Astrocyte of the cerebellum (primary cell): ENCODE measurements at regions not wholly inside any gene's neighbourhood (a gene's known extent, or its start where the extent isn't known, plus 50 kb on each side); places are given as distances from the start of the nearest gene placed in this dataset.

Experiments
- DNase-seq: peaks from one replicate; pipeline ENCODE4 v3.0.0-alpha.2; 2011; ENCODE audit warnings: low read depth
- H3K4me3 ChIP-seq: 2 replicates; pipeline ENCODE4 v1.5.1; 2011; ENCODE audit warnings: mild to moderate bottlenecking, low read depth, low read length, moderate library complexity
- in situ Hi-C: cut with HindIII; loops from 2 replicates; pipeline ENCODE4 v1.10.0; 2017; ENCODE audit warnings: low sequenced_read_pairs
- TF ChIP-seq, protein P1 (sequence below): IDR thresholded peaks from 2 replicates; pipeline ENCODE4 v1.5.1; 2012; ENCODE audit warnings: low read length, low read depth, moderate library complexity, mild to moderate bottlenecking; ENCODE audit errors: missing control alignments

DNA sequence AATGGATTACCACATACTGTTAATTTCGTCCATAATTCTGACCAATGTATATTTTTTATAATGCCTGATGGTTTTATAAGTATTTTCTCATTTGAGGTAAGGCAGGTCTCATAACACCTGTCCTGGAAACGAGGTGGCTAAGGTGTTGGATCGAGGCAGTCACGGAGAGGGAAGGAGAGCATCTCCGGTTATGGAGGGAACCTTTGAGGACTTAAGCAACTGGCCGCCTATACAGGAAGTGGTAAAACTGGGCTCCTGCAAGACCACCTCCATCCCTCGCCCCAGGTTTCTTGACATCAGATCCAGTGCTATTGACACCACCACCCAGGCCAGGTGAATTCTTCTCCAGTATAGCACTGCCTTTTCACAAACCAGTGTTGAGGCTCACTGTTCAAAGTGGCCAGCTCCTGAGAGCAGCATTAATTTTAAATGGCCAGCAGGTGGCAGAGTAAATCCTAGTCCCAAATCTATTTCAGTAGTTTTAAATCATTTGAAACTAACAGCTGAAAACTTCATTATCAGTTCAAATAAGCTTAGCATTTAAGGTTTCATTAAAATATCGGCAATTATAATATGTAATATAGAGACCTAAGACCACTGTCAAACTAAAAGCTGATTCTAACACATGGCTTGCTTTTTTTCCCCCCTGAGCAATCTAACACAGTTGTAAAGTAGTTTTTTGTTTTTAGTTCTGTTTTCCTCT is 100.8 kb downstream of the PPM1A start:
- peak; percentile 48 for DNase-seq
- H3K4me3 ChIP-seq: no peak overlapping the region
- TF ChIP-seq, protein P1, sequence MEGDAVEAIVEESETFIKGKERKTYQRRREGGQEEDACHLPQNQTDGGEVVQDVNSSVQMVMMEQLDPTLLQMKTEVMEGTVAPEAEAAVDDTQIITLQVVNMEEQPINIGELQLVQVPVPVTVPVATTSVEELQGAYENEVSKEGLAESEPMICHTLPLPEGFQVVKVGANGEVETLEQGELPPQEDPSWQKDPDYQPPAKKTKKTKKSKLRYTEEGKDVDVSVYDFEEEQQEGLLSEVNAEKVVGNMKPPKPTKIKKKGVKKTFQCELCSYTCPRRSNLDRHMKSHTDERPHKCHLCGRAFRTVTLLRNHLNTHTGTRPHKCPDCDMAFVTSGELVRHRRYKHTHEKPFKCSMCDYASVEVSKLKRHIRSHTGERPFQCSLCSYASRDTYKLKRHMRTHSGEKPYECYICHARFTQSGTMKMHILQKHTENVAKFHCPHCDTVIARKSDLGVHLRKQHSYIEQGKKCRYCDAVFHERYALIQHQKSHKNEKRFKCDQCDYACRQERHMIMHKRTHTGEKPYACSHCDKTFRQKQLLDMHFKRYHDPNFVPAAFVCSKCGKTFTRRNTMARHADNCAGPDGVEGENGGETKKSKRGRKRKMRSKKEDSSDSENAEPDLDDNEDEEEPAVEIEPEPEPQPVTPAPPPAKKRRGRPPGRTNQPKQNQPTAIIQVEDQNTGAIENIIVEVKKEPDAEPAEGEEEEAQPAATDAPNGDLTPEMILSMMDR: peak; percentile 59
- in situ Hi-C loops: no loop called here

DNA sequence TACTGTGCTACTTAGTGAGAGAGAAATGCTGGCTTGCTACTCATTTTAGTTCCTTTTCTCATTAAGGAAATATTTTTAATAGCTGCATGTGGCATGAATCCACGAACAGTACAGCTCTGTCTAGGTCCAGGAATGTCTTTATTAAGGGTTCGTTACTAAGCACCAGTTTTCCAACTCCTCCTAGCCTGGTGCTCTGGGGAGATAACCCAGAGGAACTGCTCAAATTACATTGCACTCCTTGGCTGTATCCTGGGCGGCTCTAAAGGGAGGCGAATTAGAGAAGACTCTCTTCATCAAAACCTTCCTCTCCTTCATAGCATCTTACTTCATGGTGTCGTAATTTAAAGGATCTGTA is 101.3 kb downstream of the PPM1A start:
- TF ChIP-seq, protein P1: no peak
- H3K4me3 ChIP-seq: no peak overlapping the region
- DNase-seq: no peak
- in situ Hi-C loops: no loop called here

DNA sequence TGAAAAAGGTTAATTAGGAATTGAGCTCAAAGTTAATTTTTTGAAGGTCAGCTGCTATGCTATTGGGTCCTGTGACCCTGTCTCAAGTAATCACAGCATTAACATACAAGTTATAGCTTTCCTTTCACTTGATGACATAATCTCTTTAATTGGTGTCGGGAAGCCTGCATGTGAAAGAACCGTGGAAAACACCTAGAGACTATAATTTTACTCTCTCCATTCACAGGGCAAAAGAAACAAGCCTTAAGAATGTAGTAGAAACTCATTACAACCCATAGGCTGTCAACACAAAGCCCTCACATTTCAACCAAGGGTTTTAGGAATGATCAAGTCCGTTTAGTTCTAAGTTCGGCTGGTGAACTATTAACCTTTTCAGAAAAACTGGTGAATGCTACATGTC is 104.4 kb downstream of the PPM1A start:
- DNase-seq: no peak
- in situ Hi-C loops: no loop called here
- TF ChIP-seq, protein P1: no peak
- no peak overlapping the region for H3K4me3 ChIP-seq

DNA sequence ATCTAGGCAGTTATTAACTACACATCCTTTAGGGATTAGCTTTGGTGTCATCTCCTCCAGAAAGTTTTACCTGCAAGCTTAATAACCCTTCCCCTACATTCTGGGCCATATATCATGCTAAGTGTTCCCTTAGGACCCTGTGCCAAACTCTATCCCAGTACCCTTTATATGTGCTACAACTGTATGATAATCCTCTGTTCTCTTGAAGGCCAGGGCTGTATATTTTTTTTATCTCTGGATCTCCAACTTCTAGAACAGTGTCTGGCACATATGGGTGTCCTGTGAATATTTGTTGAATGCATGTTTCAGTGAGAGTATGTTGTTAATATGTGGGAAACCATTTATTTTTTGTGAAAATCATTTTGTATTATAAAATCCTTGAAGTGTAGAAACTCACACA is 106.7 kb downstream of the PPM1A start:
- in situ Hi-C loops: no loop called here
- TF ChIP-seq, protein P1: no peak
- no peak for DNase-seq

DNA sequence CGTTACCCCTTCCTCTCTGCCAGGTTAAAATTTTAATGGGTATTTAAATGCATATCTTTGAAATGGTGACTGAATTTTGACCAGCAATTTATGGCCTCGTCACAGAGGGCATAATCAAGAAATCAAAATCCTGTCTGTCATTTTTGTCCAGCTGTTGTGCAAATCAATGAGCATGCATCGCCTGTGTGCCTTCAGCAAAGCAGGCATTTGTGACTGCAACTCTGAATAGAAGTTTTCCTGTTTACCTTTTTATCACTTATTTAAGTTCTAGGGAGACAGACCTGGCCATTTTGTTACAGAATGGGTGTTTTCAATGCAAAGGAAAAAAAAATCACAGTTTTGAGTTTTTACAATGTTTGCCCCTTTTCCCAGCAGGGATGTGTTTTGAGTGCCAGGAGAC is 107.4 kb downstream of the PPM1A start:
- DNase-seq: no peak
- no peak overlapping the region for H3K4me3 ChIP-seq
- TF ChIP-seq, protein P1: no peak
- in situ Hi-C loops: no loop called here

More for the DNA sequence above, 106.7 kb downstream of the PPM1A start:
- H3K4me3 ChIP-seq: no peak overlapping the region

DNA sequence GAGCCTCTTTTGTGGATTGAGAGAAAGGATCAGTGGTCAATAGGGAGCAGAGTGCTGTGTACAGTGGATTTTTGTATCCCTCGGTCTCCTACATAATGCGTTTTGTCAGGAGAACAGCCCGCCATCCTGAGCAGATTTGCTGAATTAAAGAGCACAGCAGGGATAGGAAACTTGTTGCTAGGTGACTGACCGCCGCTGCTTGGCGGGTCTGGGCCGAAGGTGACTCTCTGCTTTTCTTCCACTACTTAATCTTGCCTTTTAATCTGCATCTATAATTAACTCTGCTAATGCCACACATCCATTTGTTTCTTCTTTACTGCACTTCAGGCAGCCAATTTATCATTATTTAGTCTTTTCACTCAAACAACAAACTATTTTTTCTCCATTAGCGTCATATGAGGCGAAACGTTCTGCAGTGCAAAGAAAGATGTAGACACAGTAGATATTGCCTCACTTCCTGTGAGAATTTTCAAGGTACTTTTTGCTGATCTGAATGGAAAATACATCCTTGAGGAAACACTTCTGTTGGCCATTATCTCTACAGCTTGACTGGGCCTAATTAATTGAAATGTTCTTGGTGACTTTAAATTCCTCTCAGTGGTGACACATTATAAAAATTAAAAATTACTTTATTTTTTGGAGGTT is 108.0 kb downstream of the PPM1A start:
- in situ Hi-C loops: no loop called here
- TF ChIP-seq, protein P1: no peak
- no peak overlapping the region for H3K4me3 ChIP-seq
- DNase-seq: no peak
